GM12878 (cell line): ENCODE measurements at regions not wholly inside any gene's neighbourhood (a gene's known extent, or its start where the extent isn't known, plus 50 kb on each side); places are given as distances from the start of the nearest gene placed in this dataset.

Experiments used
- ATAC-seq: fragments of 200-7000 bp; cut with Tn5 transposase; 3 replicates; pipeline ENCODE4 v1.9.1; 2020; ENCODE audit warnings: mild to moderate bottlenecking, moderate library complexity
- BruUV-seq: library from RNA; stranded (reverse); fragments of 400-500 nt; replicated peaks from 2 replicates; lab custom pipeline; 2021; lab: Mats Ljungman, UMichigan
- CTCF ChIA-PET: fragments of 300-600 bp; sonication (Branson Sonifier 250); formaldehyde crosslinking; extraction: SDS; loops from one replicate; lab custom pipeline; 2021; ENCODE audit warnings: inconsistent platforms; lab: Yijun Ruan, JAX
- POLR2A ChIA-PET: fragments of 350-600 bp; formaldehyde crosslinking; extraction: SDS; loops from one replicate; lab custom pipeline; 2021; ENCODE audit warnings: inconsistent platforms; lab: Charles Lee
- RAD21 ChIA-PET: fragments of 300-600 bp; sonication (Branson Sonifier 250); formaldehyde crosslinking; loops from one replicate; lab custom pipeline; 2023; ENCODE audit warnings: antibody characterized with exemption; ENCODE audit not compliant: unreplicated experiment; lab: Charles Lee
- SMC1A ChIA-PET: fragments of 300-600 bp; sonication (Branson Sonifier 250); formaldehyde crosslinking; loops from one replicate; lab custom pipeline; 2023; ENCODE audit not compliant: unreplicated experiment, uncharacterized antibody; lab: Charles Lee
- DNase-seq: peaks from one replicate; pipeline ENCODE4 v3.0.0-alpha.2; 2011; ENCODE audit warnings: low read depth, low spot score
- FAIRE-seq: peaks from 3 replicates; lab custom pipeline; 2011; peaks lifted over from hg19 to GRCh38; lab: Jason Lieb, UNC
- H2AFZ ChIP-seq: 2 replicates; pipeline ENCODE4 v1.6.0; 2011; ENCODE audit warnings: low read depth, low read length, control low read depth; ENCODE audit not compliant: control insufficient read depth
- H3K27ac ChIP-seq: 2 replicates; pipeline ENCODE4 v1.5.1; 2011; ENCODE audit warnings: control low read depth; ENCODE audit not compliant: control insufficient read depth, insufficient read depth
- H3K27me3 ChIP-seq, 2 experiments: replicated peaks in 1 of 2; 2 replicates each; pipeline versions ENCODE4 v1.6.0 to v1.6.1; 2011; ENCODE audit warnings: low read length in 1 of 2; ENCODE audit not compliant: control insufficient read depth in 2 of 2, insufficient read depth in 2 of 2
- H3K36me3 ChIP-seq, 2 experiments: 2 replicates each; pipeline ENCODE4 v1.5.1; 2011; ENCODE audit warnings: low read length in 1 of 2; ENCODE audit not compliant: control insufficient read depth in 2 of 2, insufficient read depth in 2 of 2
- H3K4me1 ChIP-seq: 2 replicates; pipeline ENCODE4 v1.6.1; 2011; ENCODE audit warnings: mild to moderate bottlenecking, low read length, moderate library complexity, mixed read lengths; ENCODE audit not compliant: control insufficient read depth, insufficient read depth
- H3K4me2 ChIP-seq: 2 replicates; pipeline ENCODE4 v1.6.0; 2011; ENCODE audit warnings: control low read depth; ENCODE audit not compliant: control insufficient read depth, insufficient read depth
- H3K4me3 ChIP-seq: fragments of 200-600 bp; sonication (generic); 2 replicates; pipeline ENCODE4 v1.5.1; 2016
- H3K79me2 ChIP-seq: 2 replicates; pipeline ENCODE4 v1.6.0; 2011; ENCODE audit warnings: low read length; ENCODE audit not compliant: control insufficient read depth, insufficient read depth
- H3K9ac ChIP-seq: 2 replicates; pipeline ENCODE4 v1.8.0; 2011; ENCODE audit warnings: low read length, control low read depth, mixed read lengths; ENCODE audit not compliant: control insufficient read depth, insufficient read depth
- H3K9me3 ChIP-seq: replicated peaks from 3 replicates; pipeline ENCODE4 v1.5.1; 2011; ENCODE audit warnings: mild to moderate bottlenecking, low read length; ENCODE audit not compliant: control insufficient read depth, insufficient read depth
- H4K20me1 ChIP-seq: 2 replicates; pipeline ENCODE4 v1.6.0; 2011; ENCODE audit not compliant: control insufficient read depth, insufficient read depth
- CBX5 ChIP-seq: sonication (generic); IDR thresholded peaks from 2 replicates; pipeline ENCODE4 v1.6.1; 2016; ENCODE audit warnings: low read depth, moderate library complexity, mild to moderate bottlenecking, inconsistent platforms
- CEBPB ChIP-seq, 2 experiments: fragments of 150-350 bp in 1 of 2; IDR thresholded peaks; 2 replicates each; pipeline ENCODE4 v1.6.1; 2012 to 2014; ENCODE audit warnings: low read depth in 2 of 2, low read length in 2 of 2, borderline replicate concordance in 1 of 2, inconsistent platforms in 1 of 2
- IKZF1 ChIP-seq: fragments of 450-650 bp; conservative IDR thresholded peaks from 2 replicates; pipeline ENCODE4 v1.6.1; 2017; ENCODE audit warnings: antibody characterized with exemption, mild to moderate bottlenecking
- IRF4 ChIP-seq: IDR thresholded peaks from 2 replicates; pipeline ENCODE4 v1.6.1; 2011; ENCODE audit warnings: low read depth, low read length
- TBL1XR1 ChIP-seq: IDR thresholded peaks from 2 replicates; pipeline ENCODE4 v1.6.1; 2012; ENCODE audit warnings: low read depth, low read length, improper control_type of control experiment
- WGBS: methylation state at CpG from one replicate; pipeline ENCODE4 v1.1.6; 2016; ENCODE audit warnings: low lambda C conversion rate; ENCODE audit not compliant: insufficient replicate concordance, insufficient coverage; ENCODE audit errors: missing lambda C conversion rate; 5-methylcytosine and 5-hydroxymethylcytosine counted together
- in situ Hi-C: fragments of 300-500 bp; cut with MboI; formaldehyde crosslinking; loops from 9 replicates; pipeline ENCODE4 v1.14.3; 2018; ENCODE audit warnings: mixed read lengths
- intact Hi-C: fragments of 100-400 bp; cut with micrococcal nuclease; formaldehyde crosslinking; loops from one replicate; pipeline ENCODE4 v1.14.2; 2022; ENCODE audit not compliant: unreplicated experiment
- TF ChIP-seq, protein P1 (sequence below): fragments of 450-650 bp; formaldehyde crosslinking; IDR thresholded peaks from 2 replicates; pipeline ENCODE4 v1.4.0; 2020; ENCODE audit warnings: mild to moderate bottlenecking, moderate library complexity

DNA sequence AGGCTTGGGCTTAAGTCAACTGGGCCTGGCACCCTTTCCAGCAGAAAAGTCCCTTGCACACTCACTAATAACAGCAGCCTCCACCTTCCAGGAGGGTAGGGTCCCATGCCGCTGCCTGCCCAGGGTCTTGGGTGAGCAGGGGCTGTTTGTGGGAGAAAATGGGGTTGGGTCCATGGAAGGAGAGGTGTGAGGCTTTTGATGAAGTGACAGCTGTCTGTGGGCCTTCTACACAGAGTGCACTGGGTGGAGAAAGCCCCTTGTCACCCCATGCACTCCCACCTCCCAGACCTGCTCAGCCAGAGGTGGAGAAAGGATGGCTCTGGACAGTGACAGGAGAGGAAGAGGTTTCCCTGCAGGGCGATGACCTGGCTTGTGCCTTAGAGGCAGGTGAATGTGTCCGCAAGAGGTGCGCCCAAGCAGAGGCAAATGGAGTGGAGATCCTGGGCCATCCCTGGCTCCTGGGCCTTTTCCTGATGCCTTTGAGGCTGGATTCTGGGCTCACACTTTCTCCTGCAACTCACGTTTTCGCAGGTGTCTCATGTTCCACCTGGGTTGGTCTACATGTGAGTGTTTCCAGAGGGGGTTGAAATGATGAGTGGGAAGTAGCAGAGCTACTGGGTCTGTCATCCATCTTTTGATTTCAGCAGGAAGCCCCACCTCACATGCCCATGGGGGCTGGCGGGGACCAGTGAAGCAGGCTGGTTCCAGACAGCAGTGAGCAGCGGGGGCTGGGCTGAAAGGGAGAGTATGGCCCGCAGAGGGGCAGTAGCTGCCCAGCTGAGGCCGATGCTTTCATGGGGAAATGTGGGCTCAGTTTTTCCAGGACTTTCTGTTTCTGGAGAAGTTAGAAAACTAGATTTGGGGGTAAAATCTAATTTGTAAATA is 85.2 kb upstream of the PRR23E start:
- Histone ChIP-seq H3K9ac (no peak overlapping the region), H3K27ac (no peak overlapping the region), H3K9me3 (peaks cover 4% of the 10 kb centered on the region; the same call in 1 of the 3 replicates), H3K4me3 (no peak overlapping the region), H3K4me2 (no peak overlapping the region)
- RAD21 ChIA-PET: no interaction called here
- DNase-seq: no peak
- intact Hi-C loops: no loop called here
- TF ChIP-seq IRF4 (no peak), CEBPB (IDR thresholded peaks at IDR 0.05; ENCODE audit: borderline replicate concordance in 1 of 2, low read depth in 2 of 2, low read length in 2 of 2) (no peak), CBX5 (no peak), IKZF1 (no peak), TBL1XR1 (no peak)
- TF ChIP-seq, protein P1, sequence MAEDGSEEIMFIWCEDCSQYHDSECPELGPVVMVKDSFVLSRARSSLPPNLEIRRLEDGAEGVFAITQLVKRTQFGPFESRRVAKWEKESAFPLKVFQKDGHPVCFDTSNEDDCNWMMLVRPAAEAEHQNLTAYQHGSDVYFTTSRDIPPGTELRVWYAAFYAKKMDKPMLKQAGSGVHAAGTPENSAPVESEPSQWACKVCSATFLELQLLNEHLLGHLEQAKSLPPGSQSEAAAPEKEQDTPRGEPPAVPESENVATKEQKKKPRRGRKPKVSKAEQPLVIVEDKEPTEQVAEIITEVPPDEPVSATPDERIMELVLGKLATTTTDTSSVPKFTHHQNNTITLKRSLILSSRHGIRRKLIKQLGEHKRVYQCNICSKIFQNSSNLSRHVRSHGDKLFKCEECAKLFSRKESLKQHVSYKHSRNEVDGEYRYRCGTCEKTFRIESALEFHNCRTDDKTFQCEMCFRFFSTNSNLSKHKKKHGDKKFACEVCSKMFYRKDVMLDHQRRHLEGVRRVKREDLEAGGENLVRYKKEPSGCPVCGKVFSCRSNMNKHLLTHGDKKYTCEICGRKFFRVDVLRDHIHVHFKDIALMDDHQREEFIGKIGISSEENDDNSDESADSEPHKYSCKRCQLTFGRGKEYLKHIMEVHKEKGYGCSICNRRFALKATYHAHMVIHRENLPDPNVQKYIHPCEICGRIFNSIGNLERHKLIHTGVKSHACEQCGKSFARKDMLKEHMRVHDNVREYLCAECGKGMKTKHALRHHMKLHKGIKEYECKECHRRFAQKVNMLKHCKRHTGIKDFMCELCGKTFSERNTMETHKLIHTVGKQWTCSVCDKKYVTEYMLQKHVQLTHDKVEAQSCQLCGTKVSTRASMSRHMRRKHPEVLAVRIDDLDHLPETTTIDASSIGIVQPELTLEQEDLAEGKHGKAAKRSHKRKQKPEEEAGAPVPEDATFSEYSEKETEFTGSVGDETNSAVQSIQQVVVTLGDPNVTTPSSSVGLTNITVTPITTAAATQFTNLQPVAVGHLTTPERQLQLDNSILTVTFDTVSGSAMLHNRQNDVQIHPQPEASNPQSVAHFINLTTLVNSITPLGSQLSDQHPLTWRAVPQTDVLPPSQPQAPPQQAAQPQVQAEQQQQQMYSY (CRISPR knock-in tag): no peak
- TF ChIP-seq, all 136 proteins: peak for 0
- no TSS peak for BruUV-seq
- FAIRE-seq (no peak), ATAC-seq (no peak)
- 30% methylated on average over 10 of the region's 10 CpGs for WGBS
- Histone ChIP-seq H3K27me3 (no peaks in the 10 kb centered on the region; a peak in 2 of 4 replicates), H3K36me3 (no peaks in the 10 kb centered on the region), H4K20me1 (no peaks in the 10 kb centered on the region), H3K79me2 (no peaks in the 10 kb centered on the region), H3K4me1 (no peaks in the 10 kb centered on the region), H2AFZ (no peak overlapping the region)
- in situ Hi-C loops: no loop called here
- CTCF ChIA-PET: no interaction called here
- SMC1A ChIA-PET: no interaction called here
- POLR2A ChIA-PET: no interaction called here
